ENCODE measurements at regions not wholly inside any gene's neighbourhood (a gene's known extent, or its start where the extent isn't known, plus 50 kb on each side); places are given as distances from the start of the nearest gene placed in this dataset.
A peak's percentile ranks its signal among the peaks of the same experiment; 100 is the strongest.
"Not testable (repeated sequence)": the region's sequence is repeated elsewhere in the genome, so short reads cannot be mapped to it uniquely, and the experiment has no call there.

DNA sequence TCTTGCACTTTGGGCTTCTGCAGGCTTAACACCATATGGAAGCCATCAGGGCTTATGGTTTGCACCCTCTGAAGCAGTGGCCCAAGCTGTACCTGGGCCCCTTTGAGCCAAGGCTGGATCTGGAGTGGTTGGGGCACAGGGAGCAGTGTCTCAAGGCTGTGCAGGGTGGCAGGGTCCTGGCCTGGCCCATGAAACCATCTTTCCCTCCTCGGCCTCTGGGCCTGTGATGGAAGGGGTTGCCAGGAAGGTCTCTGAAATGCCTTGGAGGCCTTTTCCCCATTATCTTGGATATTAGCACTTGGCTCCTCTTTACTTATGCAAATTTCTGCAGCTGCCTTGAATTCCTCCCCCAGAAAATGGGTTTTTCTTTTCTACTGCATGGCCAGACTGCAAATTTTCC, 134.7 kb upstream of the USP9X start:
- DNase-seq (ENCODE audit: low spot score): no peak

DNA sequence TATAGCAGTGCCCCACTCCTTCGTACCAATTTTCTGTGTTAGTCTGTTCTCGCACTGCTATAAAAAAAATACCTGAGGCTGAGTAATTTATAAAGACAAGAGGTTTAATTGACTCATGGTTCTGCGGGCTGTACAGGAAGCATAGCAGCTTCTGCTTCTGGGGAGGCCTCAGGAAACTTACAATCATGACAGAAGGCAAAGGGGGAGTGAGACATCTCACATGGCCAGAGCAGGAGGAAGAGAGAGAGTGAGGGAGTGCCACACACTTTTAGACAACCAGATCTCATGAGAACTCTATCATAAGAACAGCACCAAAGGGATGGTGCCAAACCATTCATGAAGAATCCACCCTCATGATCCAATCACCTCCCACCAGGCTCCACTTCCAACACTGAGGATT, 133.8 kb upstream of the USP9X start:
- not testable (repeated sequence) for DNase-seq (ENCODE audit: low spot score)

DNA sequence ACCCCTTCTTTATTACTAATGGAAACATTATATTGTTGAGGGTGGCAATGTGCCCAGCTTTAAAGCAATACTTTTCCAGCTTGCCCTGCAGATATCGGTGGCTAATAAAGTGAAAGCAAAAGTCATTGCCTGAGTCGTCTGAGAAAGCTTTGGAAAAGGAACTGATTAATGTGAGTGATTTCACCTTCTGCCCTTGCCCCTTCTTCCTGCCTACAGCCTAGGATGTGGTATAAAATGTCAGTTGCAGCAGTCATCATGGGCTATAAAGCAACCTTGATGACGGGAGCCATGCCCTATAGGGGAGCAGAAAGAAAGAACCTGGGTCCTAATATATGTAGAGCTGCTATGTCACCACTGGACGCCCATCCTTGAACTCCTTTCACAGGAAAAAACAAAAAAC, 132.4 kb upstream of the USP9X start:
- DNase-seq (ENCODE audit: low spot score): no peak

DNA sequence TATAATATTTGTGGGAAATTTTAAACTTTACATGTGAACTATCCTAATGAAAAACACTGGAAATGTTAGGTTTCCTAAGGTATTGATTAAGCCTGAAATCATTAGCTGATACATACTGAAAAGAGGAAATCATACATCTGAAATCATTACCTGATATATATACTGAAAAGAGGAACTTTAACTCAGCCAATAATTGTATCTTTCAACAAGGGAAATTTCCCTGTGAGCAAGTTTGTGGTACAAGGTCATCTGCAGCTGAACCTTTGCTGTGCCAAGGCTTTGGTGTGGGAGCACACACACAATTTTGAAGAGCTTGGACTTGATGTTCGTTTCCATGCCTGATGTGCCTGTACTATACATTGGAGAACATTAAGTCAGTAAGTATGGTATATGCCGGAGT, 131.9 kb upstream of the USP9X start:
- DNase-seq (ENCODE audit: low spot score): no peak

DNA sequence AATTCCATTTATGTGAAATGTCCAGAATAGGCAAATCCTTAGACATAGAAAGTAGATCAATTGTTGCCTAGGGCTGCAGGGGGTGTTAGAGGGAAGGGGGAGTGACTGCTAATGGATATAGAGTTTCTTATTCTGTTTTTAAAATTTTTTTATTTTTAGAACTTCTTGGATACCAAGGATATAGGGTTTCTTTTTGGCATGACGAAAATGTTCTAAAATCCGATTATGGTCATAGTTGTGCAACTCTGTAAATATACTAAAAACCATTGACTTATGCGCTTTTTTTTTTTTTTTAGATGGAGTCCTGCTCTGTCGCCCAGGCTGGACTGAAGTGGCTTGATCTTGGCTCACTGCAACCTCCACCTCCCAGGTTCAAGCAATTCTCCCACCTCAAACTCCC, 125.2 kb upstream of the USP9X start:
- DNase-seq (ENCODE audit: low spot score): no peak

DNA sequence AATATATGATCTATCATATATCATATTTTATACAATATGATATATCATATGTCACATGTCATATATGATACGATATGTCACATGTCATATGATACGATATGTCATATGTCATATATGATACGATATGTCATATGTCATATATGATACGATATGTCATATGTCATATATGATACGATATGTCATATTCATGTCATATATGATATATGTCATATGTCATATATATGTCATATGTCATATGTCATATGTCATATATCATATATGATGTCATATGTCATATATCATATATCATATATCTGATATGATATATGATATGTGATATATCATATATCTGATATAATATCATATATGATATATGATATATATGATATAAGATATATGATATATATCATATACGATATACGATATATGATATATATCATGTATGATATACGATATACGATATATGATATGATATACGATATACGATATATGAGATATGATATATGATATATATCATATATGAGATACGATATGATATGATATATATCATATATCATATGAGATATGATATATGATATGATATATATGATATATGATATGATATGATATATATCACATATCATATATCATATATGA, 122.3 kb upstream of the USP9X start:
- no peak for DNase-seq (ENCODE audit: low spot score)

DNA sequence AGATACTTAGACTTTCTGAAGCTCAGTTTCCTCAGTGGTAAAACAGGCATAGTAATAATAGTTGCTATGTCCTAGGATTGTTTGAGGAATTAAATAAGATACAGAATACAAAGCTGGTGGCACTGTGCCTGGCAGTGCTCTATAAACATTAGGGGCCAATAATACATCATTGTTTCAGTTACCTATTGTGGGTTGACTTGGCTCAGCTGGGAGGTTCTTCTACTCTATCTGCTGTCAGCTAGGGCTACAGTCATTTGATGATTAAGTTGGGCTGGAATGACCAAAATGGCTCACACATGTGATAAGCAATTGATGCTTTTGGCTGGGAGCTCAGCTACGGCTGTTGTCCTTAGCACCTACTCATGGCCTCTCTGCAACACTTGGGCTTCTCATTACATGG, 121.2 kb upstream of the USP9X start:
- no peak for DNase-seq (ENCODE audit: low spot score)

DNA sequence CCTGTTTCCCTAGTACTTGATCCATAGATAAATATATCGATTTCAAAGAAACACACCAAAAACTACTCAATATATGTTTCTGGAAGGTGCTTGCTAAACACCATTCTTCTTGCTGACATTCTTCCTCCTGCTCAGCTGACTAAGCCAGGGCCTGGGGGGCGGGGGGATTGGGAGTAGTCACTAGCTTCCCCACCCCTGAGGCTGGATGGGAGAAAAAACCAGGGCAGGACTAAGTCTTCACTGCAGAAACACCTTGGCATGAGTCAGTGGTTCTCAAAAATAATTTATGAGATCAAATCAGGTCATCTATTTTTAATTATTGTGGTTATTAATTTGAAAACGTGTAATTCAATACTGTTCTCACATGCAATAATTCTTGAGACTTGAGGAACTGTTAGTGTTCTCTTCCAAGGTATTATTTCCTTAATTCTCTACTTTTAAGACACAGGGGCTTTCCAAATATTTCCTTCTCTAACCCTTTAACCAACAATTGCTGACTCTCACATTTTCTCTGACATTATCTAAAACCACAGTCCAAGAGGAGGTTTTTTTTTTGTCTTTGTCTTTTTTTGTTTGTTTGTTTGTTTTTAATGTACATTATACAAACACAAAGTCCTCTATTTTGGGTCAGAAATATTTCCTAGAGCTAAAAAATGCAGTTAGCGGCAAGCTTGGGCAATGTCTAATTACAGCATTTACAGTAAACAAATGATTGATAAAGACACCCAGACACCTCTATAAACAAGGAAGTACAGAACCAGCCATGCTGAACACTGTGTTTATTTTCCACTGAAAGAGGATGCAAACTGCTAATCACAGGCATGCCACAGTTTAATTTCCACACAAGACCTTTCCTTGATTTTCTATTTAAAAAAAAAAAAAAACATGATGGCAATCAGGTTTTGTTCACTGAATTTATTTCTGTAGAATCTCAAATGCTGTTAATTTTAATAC, 120.3 kb upstream of the USP9X start:
- DNase-seq (ENCODE audit: low spot score): no peak

DNA sequence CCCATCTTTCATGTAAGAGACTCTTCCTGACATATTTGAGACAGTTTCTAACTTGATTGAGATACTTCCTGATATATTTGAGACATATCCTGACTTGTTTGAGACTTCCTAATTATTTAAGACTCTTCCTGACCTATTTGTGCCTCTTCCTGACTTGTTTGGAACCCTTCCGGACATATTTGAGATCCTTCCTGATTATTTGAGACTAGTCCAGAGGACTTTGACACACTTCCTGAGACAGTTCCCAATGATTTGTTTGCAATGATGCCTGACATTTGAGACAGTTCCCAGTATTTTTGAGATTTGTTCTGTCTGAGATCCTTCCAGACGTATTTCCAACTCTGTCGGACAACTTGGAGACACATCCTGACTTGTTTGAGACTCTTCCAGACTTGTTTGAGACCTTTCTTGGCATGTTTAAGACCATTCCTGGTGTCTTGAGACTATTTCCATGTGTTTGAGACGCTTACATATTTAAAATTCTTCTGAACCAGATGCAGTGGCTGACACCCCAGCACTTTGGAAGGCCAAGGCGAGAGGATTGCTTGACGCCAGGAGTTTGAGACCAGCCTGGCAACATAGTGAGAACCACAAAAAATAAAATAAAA, 118.9 kb upstream of the USP9X start:
- DNase-seq (ENCODE audit: low spot score): no peak

DNA sequence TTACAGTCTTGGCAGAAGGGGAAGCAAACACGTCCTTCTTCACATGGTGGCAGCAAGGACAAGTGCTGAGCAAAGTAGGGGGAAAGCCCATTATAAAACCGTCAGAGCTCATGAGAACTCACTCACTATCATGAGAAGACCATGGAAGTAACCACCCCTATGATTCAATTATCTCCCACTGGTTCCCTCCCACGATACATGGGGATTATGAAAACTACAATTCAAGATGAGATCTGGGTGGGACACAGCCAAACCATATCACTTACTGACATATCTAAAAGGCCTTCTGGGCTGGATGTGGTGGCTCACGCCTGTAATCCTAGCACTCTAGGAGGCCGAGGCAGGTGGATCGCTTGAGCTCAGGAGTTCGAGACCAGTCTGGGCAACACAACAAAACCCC, 117.1 kb upstream of the USP9X start:
- no peak for DNase-seq (ENCODE audit: low spot score)

DNA sequence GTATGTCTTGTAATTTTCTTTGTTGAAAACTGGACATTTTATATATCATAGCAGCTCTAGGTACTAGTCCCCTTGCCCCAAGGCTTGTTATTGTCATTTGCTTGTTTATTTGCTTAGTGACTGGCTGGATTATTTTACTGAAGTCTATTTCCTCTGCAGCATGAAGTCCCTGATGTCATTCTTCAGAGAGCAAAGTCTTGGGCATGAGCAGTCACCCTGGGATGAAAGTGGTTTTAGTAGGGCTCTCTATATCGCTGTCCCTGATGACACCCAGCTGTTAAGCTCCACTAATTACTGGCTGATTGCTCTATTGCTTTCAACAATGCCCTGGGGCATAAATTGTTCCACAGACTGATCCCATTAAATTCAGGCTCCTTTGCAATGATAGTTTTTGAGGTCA, 113.5 kb upstream of the USP9X start:
- no peak for DNase-seq (ENCODE audit: low spot score)

DNA sequence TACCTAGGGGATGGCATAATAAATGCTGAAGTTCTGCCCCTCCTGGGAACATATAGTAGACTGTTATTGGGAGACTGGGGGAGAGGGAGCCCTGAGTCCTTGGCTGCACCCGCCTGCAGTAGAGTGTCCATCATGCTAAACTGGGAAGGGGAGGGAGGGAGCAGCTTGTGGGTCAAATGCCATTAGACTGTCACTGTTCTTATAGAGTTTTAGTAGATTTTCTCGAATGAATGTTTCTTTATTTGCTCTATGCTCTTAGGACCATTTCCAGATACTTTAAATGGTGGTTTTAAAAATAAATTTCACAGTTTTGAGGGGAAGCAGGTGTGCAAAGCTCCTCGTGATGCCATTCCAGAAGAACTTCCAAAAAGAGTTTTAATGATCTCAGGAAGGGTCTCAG, 111.6 kb upstream of the USP9X start:
- DNase-seq (ENCODE audit: low spot score): no peak

DNA sequence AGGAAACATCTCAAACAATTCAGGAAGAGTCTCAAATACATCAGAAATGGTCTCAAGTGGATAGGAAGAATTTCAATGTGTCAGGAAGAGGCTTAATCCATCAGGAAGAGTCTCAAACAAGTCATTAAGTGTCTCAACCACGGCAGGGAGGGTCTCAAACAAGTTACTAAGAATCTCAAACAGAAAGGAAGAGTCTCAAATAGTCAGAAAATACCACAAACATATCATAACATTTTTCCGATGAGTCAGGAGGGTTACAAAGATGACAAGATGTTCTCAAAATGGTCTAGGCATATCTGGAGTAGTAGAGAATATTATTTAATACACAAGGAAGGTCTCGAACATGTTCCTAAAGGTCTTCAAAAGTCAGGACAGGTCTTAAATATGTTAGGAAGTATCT, 109.3 kb upstream of the USP9X start:
- no peak for DNase-seq (ENCODE audit: low spot score)

DNA sequence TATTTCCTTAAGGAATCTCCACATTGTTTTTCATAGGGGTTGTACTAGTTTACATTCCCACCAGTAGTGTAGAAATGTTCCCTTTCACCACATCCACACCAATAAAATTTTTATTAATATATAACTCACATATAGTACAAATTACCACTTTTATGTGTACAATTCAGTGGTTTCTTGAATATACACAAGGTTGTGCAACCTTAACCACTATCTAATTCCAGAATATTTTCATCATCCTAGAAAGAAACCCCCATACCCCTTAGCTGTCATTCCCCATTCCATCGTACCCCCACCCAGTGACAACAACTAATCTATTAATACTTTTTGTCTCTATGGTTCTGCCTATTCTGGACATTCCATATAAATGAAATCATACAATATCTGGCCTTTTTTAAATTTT, 108.3 kb upstream of the USP9X start:
- DNase-seq (ENCODE audit: low spot score): no peak

DNA sequence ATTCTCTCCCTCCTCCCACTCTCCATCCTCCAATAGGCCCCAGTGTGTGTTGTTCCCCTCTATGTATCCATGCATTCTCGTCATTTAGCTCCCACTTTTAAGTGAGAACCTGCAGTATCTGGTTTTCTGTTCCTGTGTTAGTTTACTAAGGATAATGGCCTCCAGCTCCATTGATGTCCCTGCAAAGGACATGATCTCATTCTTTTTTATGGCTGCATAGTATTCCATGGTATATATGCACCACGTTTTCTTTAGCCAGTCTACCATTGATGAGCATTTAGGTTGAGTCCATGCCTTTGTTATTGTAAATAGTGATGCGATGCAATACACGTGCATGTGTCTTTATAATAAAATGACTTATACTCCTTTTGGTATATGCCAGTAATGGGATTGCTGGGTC, 100.3 kb upstream of the USP9X start:
- DNase-seq (ENCODE audit: low spot score): no peak

DNA sequence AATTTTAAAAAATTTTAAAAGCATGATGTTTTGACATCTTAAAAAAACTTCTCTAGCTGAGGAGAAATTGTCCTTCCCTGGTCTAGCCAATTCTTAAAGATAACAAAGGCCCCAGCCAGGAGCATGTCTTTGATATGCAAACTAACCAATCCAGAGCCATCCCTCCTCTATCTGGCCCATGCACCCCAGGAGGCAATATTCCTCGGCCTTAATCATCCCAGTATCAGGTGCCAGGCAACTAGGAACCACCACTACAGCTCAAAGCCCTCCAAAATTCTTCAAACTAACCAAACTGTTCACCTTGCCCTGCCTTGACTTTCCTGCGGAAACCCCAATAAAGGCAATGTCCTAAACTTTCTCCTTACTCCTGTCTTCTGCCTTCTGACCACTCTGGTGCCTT, 97.8 kb upstream of the USP9X start:
- no peak for DNase-seq (ENCODE audit: low spot score)

DNA sequence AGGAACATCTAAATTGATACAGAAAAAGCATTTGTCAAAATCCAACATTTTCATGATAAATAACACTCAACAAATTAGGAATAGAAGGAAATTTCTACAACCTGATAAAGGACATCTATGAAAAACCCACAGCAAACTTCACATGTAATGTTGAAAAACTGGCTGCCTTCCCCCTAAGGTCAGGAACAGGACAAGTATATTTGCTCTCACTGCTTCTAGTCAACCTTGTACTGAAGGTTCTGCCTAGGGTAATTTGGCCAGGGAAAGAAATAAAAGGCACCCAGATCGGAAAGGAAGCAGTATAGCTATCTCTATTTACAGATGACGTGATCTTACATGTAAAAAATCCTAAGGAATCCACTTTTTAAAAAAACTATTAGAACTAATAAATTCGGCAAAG, 97.1 kb upstream of the USP9X start:
- DNase-seq (ENCODE audit: low spot score): no peak

DNA sequence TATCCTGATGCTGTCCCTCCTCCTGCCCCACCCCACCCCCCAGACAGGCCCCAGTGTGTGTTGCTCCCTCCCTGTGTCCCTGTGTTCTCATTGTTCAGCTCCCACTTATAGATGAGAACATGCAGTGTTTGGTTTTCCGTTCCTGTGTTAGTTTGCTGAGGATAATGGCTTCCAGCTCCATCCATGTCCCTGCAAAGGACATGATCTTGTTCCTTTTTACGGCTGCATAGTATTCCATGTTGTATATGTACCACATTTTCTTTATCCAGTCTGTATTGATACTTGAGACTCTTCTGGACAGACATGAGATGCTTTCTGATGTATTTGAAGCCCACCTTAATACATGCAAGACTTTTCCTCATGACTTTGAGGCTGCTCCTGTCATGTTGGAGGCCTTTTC, 91.8 kb upstream of the USP9X start:
- not testable (repeated sequence) for DNase-seq (ENCODE audit: low spot score)

DNA sequence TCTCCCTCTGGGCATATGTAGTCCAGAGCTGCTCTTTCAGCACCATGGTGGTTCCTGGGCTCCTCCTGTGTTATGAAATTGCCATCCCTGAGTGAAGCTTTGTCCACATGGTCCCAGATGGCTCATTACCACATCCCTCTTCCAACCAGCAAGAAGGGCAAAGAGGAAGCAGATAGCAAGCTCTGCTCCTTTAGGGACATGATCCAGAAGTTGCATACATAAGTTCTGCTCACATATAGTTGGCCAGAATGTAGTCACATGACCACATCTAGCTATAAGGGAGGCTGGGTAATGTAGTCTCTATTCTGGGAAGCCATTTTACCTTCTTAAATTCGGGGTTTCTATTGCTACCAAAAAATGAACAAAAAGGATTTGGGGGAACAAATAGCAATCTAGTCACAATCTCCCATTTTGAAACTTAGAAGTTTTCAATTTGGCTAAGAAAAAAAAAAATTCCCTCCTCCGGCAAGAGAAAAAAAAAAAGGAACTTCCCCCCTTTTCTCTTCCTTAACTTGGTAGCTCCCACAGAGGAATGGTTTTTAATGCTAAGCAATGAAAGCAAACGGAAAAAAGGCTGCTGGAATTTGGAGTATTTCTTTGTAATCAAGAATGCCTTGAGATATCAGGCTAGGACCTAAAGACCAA, 88.2 kb upstream of the USP9X start:
- DNase-seq (ENCODE audit: low spot score): peak; percentile 69

DNA sequence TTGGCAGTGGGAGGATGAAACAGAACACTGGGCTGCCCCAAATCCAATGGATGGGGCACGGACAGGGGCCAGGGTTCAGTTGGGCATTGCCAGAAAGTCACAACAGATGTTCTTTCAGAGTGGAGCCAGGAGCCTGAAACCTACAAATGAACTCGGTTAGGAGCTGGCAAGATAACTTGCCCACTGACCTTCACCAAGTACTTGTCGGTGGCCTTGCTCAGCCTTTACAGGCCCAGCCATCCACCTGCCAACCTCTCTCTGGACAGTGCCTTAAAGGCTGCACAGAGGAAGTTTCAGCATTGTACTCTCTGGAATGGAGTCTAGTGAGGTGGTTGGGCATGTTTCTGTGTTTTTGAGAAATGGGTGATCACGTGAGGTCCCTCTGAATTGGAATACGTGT, 87.1 kb upstream of the USP9X start:
- no peak for DNase-seq (ENCODE audit: low spot score)

DNA sequence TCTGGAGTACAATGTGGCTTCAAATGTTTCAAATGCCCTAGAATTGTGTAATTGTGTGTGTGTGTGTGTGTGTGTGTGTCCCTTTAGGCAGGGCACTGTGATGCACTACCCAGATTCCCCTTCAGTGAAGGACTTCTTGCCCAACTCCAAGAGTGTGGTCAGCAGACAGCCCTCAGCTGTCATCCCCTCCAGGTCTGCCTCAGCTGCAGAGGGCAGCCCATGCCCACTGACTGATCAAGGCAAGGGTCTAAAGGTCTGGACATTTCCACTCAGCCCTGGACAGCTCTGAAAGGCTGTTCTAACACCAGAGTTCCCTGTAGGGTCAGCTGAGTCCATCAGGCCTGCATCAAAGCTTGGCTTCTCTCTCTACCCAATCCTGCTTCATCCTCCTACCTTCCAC, 83.9 kb upstream of the USP9X start:
- DNase-seq (ENCODE audit: low spot score): no peak

DNA sequence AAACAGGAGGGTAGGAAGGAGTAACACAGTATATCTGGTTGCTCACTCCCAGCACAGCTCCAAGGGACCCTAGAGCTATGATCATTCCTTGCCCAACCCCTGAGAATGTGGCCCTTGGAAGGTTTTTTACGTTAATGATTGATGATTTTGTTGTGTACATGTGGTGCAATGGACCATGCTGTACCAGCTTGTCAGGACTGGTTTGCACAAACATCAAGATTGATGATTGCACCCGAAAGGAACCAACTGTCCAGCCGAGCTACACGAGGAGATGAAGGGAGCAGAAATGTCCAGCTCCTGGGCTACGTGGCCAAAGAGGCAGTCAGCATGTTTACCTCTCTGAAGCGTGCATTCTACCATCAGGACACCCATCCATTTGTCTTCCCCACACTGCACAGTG, 83.2 kb upstream of the USP9X start:
- no peak for DNase-seq (ENCODE audit: low spot score)

Data from Ammon's horn (tissue), 1 donor.